Astrocyte of the spinal cord (primary cell): ENCODE measurements at regions not wholly inside any gene's neighbourhood (a gene's known extent, or its start where the extent isn't known, plus 50 kb on each side); places are given as distances from the start of the nearest gene placed in this dataset.
A peak's percentile ranks its signal among the peaks of the same experiment; 100 is the strongest.

ENCODE experiments used
- DNase-seq: peaks from one replicate; pipeline ENCODE4 v3.0.0; 2011; ENCODE audit warnings: low read depth, low spot score
- H3K4me3 ChIP-seq: 2 replicates; pipeline ENCODE4 v1.5.1; 2011; ENCODE audit warnings: low read depth, mild to moderate bottlenecking, low read length, moderate library complexity
- CTCF ChIP-seq: IDR thresholded peaks from 2 replicates; pipeline ENCODE4 v1.5.1; 2012; ENCODE audit warnings: low read depth, mild to moderate bottlenecking, low read length, inconsistent platforms
- in situ Hi-C: cut with HindIII; loops from 2 replicates; pipeline ENCODE4 v1.10.0; 2017; ENCODE audit warnings: low sequenced_read_pairs

DNA sequence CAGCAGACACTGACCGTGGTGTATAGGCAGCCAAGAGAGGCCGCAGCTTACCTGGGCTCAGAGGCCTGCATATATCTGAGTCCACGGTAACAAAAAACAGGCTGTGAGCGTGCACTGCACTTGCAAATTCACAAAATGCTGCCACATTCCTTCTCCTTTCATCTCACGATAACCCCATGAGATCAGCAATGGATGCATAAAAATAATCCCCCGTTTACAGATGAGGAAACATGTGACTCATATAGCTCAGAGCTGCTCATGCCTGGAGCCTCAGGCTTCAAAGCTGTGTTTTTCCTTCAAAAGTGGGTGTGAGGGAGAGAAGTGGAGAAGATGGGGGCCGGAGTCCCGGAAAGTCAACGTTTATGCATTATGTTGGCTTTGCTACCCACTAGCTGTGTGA, 118.3 kb upstream of the FOXF1 start:
- DNase-seq, result peak; percentile 40
- H3K4me3 ChIP-seq, result no peak overlapping the region
- in situ Hi-C loops, result no loop called here
- no peak for TF ChIP-seq CTCF

DNA sequence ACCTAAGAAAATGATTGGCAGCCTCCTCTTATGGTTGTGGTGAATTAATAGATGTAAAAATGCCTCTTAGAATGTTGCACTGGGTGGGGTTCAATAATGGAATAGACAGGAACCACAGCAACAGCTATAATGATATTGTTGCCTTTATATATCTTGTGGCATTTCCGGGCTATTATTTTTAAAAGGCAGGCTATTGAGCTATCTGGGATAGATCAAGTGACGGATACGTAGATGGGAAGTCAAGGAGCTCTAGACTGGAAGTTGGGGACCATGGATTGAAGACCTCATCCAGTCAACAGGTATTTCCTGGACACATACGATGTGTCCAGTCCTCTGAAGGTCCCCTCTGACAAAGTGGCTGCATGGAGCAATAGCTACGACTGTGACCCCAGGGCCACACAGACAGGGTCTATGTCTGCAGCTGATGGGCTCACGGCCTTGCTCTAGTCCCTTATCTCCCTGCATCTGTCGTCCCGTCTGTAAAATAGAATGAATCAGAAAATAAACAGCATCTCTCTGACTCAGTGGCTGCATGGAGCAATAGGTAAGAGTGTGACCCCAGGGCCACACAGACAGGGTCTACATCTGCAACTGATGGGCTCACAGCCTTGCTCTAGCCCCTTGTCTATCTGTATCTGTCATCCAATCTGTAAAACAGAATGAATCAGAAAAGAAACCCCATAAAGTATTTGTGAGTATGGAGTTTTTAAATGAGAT, 117.7 kb upstream of the FOXF1 start:
- no peak for DNase-seq
- in situ Hi-C loops, result no loop called here
- no peak for TF ChIP-seq CTCF
- no peak overlapping the region for H3K4me3 ChIP-seq

- in situ Hi-C loops, result no loop called here
Observed at GRCh38 chr16:86393907-86394626, 116.3 kb upstream of the FOXF1 start.

DNA sequence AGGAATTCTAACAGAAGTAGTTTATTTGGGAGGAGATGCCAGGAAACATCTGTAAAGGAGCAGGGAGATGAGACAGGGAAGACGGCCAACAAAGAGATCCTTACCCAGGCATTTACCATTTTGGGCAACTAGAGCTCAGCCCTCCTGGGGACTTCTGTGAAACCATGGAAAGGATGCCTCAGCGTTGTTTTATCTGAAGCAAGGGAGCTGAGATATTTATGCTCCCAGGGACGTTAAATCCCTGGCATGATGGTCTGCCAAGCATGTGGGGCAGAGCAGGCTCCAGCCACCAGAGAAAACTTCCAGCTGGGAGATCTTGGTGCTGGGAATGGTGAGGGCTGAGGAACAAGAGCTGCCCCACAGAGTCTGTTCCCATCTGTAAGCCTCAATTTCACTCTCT, 114.8 kb upstream of the FOXF1 start:
- in situ Hi-C loops, result no loop called here
- TF ChIP-seq CTCF, result no peak
- DNase-seq, result no peak

More at GRCh38 chr16:86393907-86394626, 116.3 kb upstream of the FOXF1 start:
- TF ChIP-seq CTCF, result no peak
- DNase-seq, result no peak
- no peak overlapping the region for H3K4me3 ChIP-seq

GRCh38 chr16:86396422-86396821, 113.9 kb upstream of the FOXF1 start:
- DNase-seq, result peak; percentile 91
- in situ Hi-C loops, result no loop called here
- H3K4me3 ChIP-seq, result no peak overlapping the region
- TF ChIP-seq CTCF, result no peak

More for the DNA sequence above, 114.8 kb upstream of the FOXF1 start:
- H3K4me3 ChIP-seq, result no peak overlapping the region

- in situ Hi-C loops, result no loop called here
- no peak overlapping the region for H3K4me3 ChIP-seq
- no peak for TF ChIP-seq CTCF
- DNase-seq, result peak; percentile 91
Observed at GRCh38 chr16:86396901-86397311, 113.4 kb upstream of the FOXF1 start.
